ENCODE measurements at regions not wholly inside any gene's neighbourhood (a gene's known extent, or its start where the extent isn't known, plus 50 kb on each side); places are given as distances from the start of the nearest gene placed in this dataset.

DNA sequence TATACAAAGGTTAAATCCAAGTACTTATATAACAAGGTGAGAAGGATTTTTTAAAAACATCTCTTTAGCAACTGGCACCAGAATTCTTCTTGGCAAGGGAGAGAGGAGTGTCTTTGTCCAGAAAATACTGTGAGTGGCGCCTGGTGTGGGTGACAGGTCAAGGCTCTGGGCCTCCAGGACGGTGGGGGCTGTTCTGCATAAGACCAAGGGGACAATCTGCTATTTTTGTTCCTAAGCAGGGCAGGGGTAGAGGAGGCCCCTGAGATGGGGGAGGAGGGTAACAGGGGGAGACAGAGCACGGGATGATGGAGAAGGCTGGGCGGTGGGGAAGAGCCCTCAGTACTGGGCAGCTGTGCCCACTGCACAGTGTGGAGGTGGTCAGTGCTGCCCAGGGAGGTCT lies 51.6 kb upstream of the TAF1B start:
- ATAC-seq, result no peak

DNA sequence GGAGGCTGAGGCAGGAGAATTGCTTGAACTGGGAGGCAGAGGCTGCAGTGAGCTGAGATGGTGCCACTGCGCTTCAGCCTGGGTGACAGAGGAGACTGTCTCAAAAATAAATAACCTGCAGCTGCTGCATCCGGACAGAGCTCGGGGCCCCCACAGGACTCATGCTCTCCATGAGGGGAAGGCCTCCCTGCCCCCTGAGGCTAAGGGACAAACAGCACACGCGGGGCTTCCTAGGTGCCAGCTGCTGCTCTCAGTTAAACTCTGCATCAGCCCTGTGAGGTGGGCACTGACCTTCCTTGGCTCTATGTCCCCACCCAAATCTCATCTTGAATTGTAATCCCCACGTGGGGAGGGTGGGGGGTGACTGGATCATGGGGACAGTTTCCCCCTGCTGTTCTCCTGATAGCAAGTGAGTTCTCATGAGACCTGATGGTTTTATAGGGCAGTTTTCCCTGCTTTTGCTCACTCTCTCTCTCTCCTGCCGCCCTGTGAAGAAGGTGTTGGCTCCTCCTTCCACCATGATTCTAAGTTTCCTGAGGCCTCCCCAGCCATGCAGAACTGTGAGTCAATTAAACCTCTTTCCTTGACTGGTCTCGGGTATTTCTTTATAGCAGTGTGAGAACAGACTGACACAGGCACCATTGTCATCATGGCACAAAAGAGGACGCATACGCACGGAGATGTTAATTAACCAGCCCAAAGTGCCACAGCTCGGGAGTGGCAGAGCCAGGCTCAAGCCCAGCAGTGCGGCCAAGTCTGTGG lies 49.9 kb upstream of the TAF1B start:
- no peak overlapping the region for H3K4me3 ChIP-seq
- intact Hi-C loops (cut with DNase I, micrococcal nuclease), result no loop called here
- ATAC-seq, result no peak
- no peak for TF ChIP-seq CTCF (IDR thresholded peaks at IDR 0.05)
- no peaks in the 10 kb centered on the region for H3K36me3 ChIP-seq (ENCODE audit: low read depth)
- H3K4me1 ChIP-seq (ENCODE audit: low read depth), result peaks cover 5% of the 10 kb centered on the region
- H3K9me3 ChIP-seq, result no peaks in the 10 kb centered on the region
- DNase-seq, result no peak

More for the DNA sequence above, 51.6 kb upstream of the TAF1B start:
- H3K9me3 ChIP-seq, result peaks cover 2% of the 10 kb centered on the region
- H3K4me3 ChIP-seq, result no peak overlapping the region
- no peaks in the 10 kb centered on the region for H3K36me3 ChIP-seq (ENCODE audit: low read depth)
- no peak for TF ChIP-seq CTCF (IDR thresholded peaks at IDR 0.05)
- intact Hi-C loops (cut with DNase I, micrococcal nuclease), result no loop called here
- no peaks in the 10 kb centered on the region for H3K4me1 ChIP-seq (ENCODE audit: low read depth)
- no peak for DNase-seq

Data from mucosa of descending colon (tissue), 3 donors.